HepG2 (cell line): ENCODE measurements at regions not wholly inside any gene's neighbourhood (a gene's known extent, or its start where the extent isn't known, plus 50 kb on each side); places are given as distances from the start of the nearest gene placed in this dataset.

Experiments used
- ATAC-seq: fragments of 200-7000 bp; cut with Tn5 transposase; 3 replicates; pipeline ENCODE4 v1.9.1; 2020; ENCODE audit warnings: mild to moderate bottlenecking, moderate library complexity
- BruUV-seq: library from RNA; stranded (reverse); fragments of 400-500 nt; replicated peaks from 2 replicates; lab custom pipeline; 2021; lab: Mats Ljungman, UMichigan
- CTCF ChIA-PET: fragments of 300-600 bp; formaldehyde crosslinking; extraction: SDS; loops from one replicate; lab custom pipeline; 2021; ENCODE audit warnings: low total read pairs, inconsistent platforms, low intra/inter-chr PET ratio; lab: Yijun Ruan, JAX
- POLR2A ChIA-PET: fragments of 350-600 bp; sonication (Branson Sonifier 250); formaldehyde crosslinking; loops from one replicate; lab custom pipeline; 2020; ENCODE audit warnings: antibody characterized with exemption, inconsistent platforms; lab: Yijun Ruan, JAX
- DNase-seq: peaks from one replicate; pipeline ENCODE4 v3.0.0-alpha.2; 2015; ENCODE audit warnings: low spot score
- FAIRE-seq: peaks from 3 replicates; lab custom pipeline; 2011; peaks lifted over from hg19 to GRCh38; lab: Jason Lieb, UNC
- H2AFZ ChIP-seq: one replicate; pipeline ENCODE4 v1.6.1; 2011; ENCODE audit warnings: low read length, inconsistent platforms
- H3K27ac ChIP-seq: fragments of 300-600 bp; 3 replicates; pipeline ENCODE4 v1.8.0; 2011; ENCODE audit warnings: mixed run types, mild to moderate bottlenecking, mixed read lengths, low read length, inconsistent platforms; ENCODE audit not compliant: insufficient read depth; ENCODE audit errors: extremely low read length
- H3K27me3 ChIP-seq, 2 experiments: fragments of 200-600 bp in 1 of 2; 2 replicates in 1 of 2; 3 replicates in 1 of 2; pipeline versions ENCODE4 v1.6.0 to v1.8.0; 2011; ENCODE audit warnings: low read length in 2 of 2, mild to moderate bottlenecking in 2 of 2, moderate library complexity in 2 of 2, inconsistent platforms in 1 of 2; ENCODE audit not compliant: insufficient read depth in 2 of 2, control insufficient read depth in 1 of 2
- H3K36me3 ChIP-seq, 2 experiments: fragments of 200-600 bp in 1 of 2; replicated peaks in 1 of 2; 2 replicates in 1 of 2; 3 replicates in 1 of 2; pipeline versions ENCODE4 v1.5.1 to v1.8.0; 2011; ENCODE audit warnings: low read length in 2 of 2, inconsistent platforms in 1 of 2; ENCODE audit not compliant: insufficient read depth in 2 of 2, control insufficient read depth in 1 of 2
- H3K4me1 ChIP-seq: 2 replicates; pipeline ENCODE4 v1.5.1; 2012; ENCODE audit warnings: low read length, inconsistent platforms; ENCODE audit not compliant: insufficient read depth
- H3K4me2 ChIP-seq: 2 replicates; pipeline ENCODE4 v1.6.0; 2011; ENCODE audit warnings: low read depth, low read length, inconsistent platforms
- H3K4me3 ChIP-seq, 3 experiments: fragments of 200-600 bp in 1 of 3; sonication (generic), shearing (Covaris generic) in 1 of 3; replicated peaks in 1 of 3; 2 replicates each; pipeline ENCODE4 v1.5.1; 2011 to 2016; ENCODE audit warnings: low read length in 3 of 3, inconsistent platforms in 2 of 3, low read depth in 2 of 3, mild to moderate bottlenecking in 2 of 3, control low read depth in 1 of 3, mixed read lengths in 1 of 3; ENCODE audit not compliant: insufficient read depth in 1 of 3
- H3K79me2 ChIP-seq: one replicate; pipeline ENCODE4 v1.6.1; 2011; ENCODE audit warnings: low read length, inconsistent platforms; ENCODE audit not compliant: insufficient read depth
- H3K9ac ChIP-seq: 2 replicates; pipeline ENCODE4 v1.6.0; 2011; ENCODE audit warnings: mild to moderate bottlenecking, low read depth, low read length, inconsistent platforms; ENCODE audit not compliant: insufficient read depth
- H3K9me3 ChIP-seq: 2 replicates; pipeline ENCODE4 v1.5.1; 2012; ENCODE audit warnings: mild to moderate bottlenecking, low read length
- H4K20me1 ChIP-seq: 2 replicates; pipeline ENCODE4 v1.6.0; 2011; ENCODE audit warnings: inconsistent platforms, mild to moderate bottlenecking, low read length, moderate library complexity; ENCODE audit not compliant: insufficient read depth
- CCAR2 ChIP-seq: fragments of 200-400 bp; formaldehyde crosslinking; optimal IDR thresholded peaks from 2 replicates; pipeline ENCODE3; 2018; ENCODE audit warnings: low read depth, mild to moderate bottlenecking, low read length, moderate library complexity
- EZH2 ChIP-seq: conservative IDR thresholded peaks from 2 replicates; pipeline ENCODE4 v1.6.1; 2012; ENCODE audit warnings: mild to moderate bottlenecking, low read depth, low read length, moderate library complexity
- HOXA7 ChIP-seq: sonication (generic); formaldehyde crosslinking; IDR thresholded peaks from 2 replicates; pipeline ENCODE4 v1.8.1; 2022; ENCODE audit warnings: mild to moderate bottlenecking, missing genetic modification reagents, moderate library complexity
- MAFK ChIP-seq, 2 experiments: IDR thresholded peaks in 1 of 2; conservative IDR thresholded peaks in 1 of 2; 2 replicates each; pipeline ENCODE4 v1.6.1; 2011; ENCODE audit warnings: improper control_type of control experiment in 2 of 2, low read length in 2 of 2
- NFKB2 ChIP-seq: sonication (generic); formaldehyde crosslinking; IDR thresholded peaks from 2 replicates; pipeline ENCODE4 v1.4.0; 2020; ENCODE audit warnings: missing genetic modification reagents, borderline replicate concordance
- NR2F6 ChIP-seq, 2 experiments: IDR thresholded peaks; 2 replicates each; pipeline ENCODE4 v1.6.1; 2016; ENCODE audit warnings: antibody characterized with exemption in 1 of 2, mild to moderate bottlenecking in 1 of 2
- REXO4 ChIP-seq: sonication (generic); formaldehyde crosslinking; IDR thresholded peaks from 2 replicates; pipeline ENCODE4 v1.8.0; 2022; ENCODE audit warnings: missing genetic modification reagents, mild to moderate bottlenecking, borderline replicate concordance
- ZNF17 ChIP-seq: sonication (generic); formaldehyde crosslinking; IDR thresholded peaks from 2 replicates; pipeline ENCODE4 v1.5.0; 2020; ENCODE audit warnings: mild to moderate bottlenecking, missing genetic modification reagents
- ZNF530 ChIP-seq: sonication (generic); formaldehyde crosslinking; IDR thresholded peaks from 2 replicates; pipeline ENCODE4 v1.5.0; 2020; ENCODE audit warnings: low read depth, mild to moderate bottlenecking, missing genetic modification reagents
- ZNF549 ChIP-seq: sonication (generic); formaldehyde crosslinking; IDR thresholded peaks from 2 replicates; pipeline ENCODE4 v1.5.0; 2020; ENCODE audit warnings: missing genetic modification reagents
- ZNF570 ChIP-seq: sonication (generic); formaldehyde crosslinking; IDR thresholded peaks from 2 replicates; pipeline ENCODE4 v1.4.0; 2020; ENCODE audit warnings: mild to moderate bottlenecking, missing genetic modification reagents, borderline replicate concordance
- ZNF768 ChIP-seq: sonication (generic); formaldehyde crosslinking; IDR thresholded peaks from 2 replicates; pipeline ENCODE4 v1.4.0; 2020; ENCODE audit warnings: missing genetic modification reagents
- WGBS: methylation state at CpG from one replicate; pipeline ENCODE4 v1.1.6; 2017; ENCODE audit warnings: low lambda C conversion rate; 5-methylcytosine and 5-hydroxymethylcytosine counted together
- in situ Hi-C: cut with HindIII; loops from 2 replicates; pipeline ENCODE4 v1.10.0; 2017; ENCODE audit warnings: low pct_unique_long_range_greater_than_20kb; ENCODE audit not compliant: extremely low pct_ligation_motif_present
- intact Hi-C: fragments of 100-400 bp; cut with micrococcal nuclease; formaldehyde crosslinking; loops from one replicate; pipeline ENCODE4 v1.10.0; 2022; ENCODE audit not compliant: unreplicated experiment
- TF ChIP-seq, protein P1 (sequence below): sonication (generic); formaldehyde crosslinking; IDR thresholded peaks from 2 replicates; pipeline ENCODE4 v1.8.0; 2022; ENCODE audit warnings: low read depth, missing genetic modification reagents

DNA sequence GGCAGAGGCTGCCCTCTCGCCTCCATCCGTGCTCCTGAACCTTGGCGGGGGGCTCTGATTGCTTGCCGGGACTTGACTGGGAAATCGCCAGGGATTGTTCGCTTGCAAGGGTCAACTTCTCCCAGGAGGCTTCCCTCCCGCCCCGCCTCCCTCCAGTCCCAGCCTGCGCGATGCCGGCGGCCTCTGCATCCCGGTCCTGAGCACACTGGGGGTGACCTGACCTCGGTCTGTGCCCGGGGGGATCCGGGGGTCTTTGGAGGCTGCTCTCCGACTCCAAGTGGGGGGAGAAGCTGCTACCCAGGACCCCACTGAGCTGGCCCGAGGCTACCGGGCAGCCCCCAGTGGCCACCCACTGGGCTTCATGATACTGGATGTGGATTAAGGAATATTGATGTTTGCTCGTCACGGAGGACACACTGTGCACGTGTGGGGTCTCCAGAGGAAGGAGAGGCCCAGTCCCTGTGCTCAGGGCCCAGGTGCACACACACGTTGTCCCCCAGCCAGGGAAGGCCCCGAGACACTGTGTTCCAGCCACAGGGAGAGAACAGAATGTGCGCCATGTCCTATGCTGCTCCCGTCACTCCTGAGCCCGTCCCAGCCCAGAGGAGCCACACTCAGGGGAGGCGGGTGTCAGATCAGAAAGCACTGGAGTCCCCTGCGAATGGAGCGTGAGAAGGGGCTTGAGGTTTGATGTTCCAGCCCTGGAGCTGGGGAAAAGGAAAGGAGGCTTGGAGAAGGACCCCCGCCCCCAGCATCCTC is 55.9 kb upstream of the NKX1-1 start:
- Histone ChIP-seq H3K27ac (no peak overlapping the region), H3K4me2 (no peak overlapping the region), H3K4me3 (no peak overlapping the region), H3K9ac (no peak overlapping the region), H3K79me2 (no peaks in the 10 kb centered on the region), H3K36me3 (no peaks in the 10 kb centered on the region), H2AFZ (no peak overlapping the region), H3K9me3 (no peaks in the 10 kb centered on the region), H4K20me1 (no peaks in the 10 kb centered on the region), H3K4me1 (no peaks in the 10 kb centered on the region), H3K27me3 (peaks cover 18 to 76% of the 10 kb centered on the region in 2 experiments; a peak in 4 of 5 replicates)
- in situ Hi-C loops, result no loop called here
- FAIRE-seq (no peak), ATAC-seq (no peak), DNase-seq (no peak)
- CTCF ChIA-PET, result no interaction called here
- BruUV-seq, result no TSS peak
- POLR2A ChIA-PET, result no interaction called here
- intact Hi-C loops, result no loop called here
- 3% methylated on average over 21 of the region's 31 CpGs for WGBS
- TF ChIP-seq EZH2 (peak; percentile 60; the same call in 1 of the 2 replicates), NFKB2 (CRISPR knock-in tag) (no peak), HOXA7 (CRISPR knock-in tag) (no peak), ZNF570 (CRISPR knock-in tag) (no peak), NR2F6 (IDR thresholded peaks at IDR 0.05) (no peak), NR2F6 (CRISPR knock-in tag; IDR thresholded peaks at IDR 0.05) (no peak)

DNA sequence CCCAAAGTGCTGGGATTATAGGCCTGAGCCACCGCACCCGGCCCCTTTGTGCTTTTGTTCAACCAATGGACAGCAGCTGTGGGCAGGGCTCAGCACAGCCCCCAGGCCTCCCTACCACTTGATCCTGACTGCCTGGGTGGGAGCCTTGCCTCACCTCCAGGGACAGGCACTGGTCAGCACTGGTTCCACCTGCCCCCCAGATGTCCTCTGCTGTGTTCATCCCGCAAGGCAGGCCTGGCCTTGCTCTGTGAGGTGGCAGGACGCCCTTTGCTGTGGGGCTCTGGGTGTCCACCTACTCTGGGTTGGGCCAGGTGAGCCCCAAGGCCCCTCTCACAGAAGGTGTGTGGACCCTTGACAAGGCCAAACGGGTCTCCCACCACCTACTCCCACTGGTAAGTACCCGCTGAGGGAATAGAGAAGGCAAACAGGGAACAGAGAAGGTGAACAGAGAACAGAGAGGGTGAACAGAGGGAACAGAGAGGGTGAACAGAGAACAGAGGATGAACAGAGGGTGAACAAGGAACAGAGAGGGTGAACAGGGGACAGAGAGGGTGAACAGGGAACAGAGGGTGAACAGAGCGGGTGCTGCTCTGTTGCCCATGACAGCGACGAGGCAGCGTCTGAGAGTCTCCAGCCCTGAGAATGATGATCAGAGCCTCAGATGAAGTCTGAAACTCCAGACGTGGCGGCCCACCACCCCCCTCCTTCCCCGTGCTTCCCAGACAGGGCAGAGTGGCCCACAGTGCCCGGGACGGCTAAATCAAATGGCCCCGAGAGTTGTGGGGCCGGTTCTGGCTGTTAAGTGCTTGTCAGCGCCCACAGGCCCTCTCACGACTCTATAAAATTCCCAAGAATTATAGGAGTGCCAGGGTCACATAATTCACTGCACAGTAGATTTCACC is 55.0 kb upstream of the NKX1-1 start:
- H3K27me3 ChIP-seq, result peaks cover 18 to 76% of the 10 kb centered on the region in 2 experiments; a peak in 4 of 5 replicates
- CTCF ChIA-PET, result no interaction called here
- H3K27ac ChIP-seq, result no peak overlapping the region
- FAIRE-seq (no peak), DNase-seq (no peak), ATAC-seq (no peak)
- H3K9ac ChIP-seq, result no peak overlapping the region
- in situ Hi-C loops (no loop called here), intact Hi-C loops (no loop called here)
- no peak overlapping the region for H3K4me2 ChIP-seq
- no peaks in the 10 kb centered on the region for H3K4me1 ChIP-seq
- H3K79me2 ChIP-seq, result no peaks in the 10 kb centered on the region
- no peaks in the 10 kb centered on the region for H4K20me1 ChIP-seq
- no TSS peak for BruUV-seq
- H3K36me3 ChIP-seq, result no peaks in the 10 kb centered on the region
- no peak for TF ChIP-seq CCAR2
- no peak for TF ChIP-seq ZNF530
- peak; percentile 78 for TF ChIP-seq ZNF768 (CRISPR knock-in tag)
- no peak for TF ChIP-seq REXO4
- TF ChIP-seq ZNF549 (CRISPR knock-in tag), result no peak
- TF ChIP-seq, protein P1, sequence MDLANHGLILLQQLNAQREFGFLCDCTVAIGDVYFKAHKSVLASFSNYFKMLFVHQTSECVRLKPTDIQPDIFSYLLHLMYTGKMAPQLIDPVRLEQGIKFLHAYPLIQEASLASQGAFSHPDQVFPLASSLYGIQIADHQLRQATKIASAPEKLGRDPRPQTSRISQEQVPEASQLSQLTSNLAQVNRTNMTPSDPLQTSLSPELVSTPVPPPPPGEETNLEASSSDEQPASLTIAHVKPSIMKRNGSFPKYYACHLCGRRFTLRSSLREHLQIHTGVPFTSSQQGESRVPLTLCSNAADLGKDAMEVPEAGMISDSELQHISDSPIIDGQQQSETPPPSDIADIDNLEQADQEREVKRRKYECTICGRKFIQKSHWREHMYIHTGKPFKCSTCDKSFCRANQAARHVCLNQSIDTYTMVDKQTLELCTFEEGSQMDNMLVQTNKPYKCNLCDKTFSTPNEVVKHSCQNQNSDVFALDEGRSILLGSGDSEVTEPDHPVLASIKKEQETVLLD (CRISPR knock-in tag), result no peak
- no peak for TF ChIP-seq MAFK (conservative IDR thresholded peaks at IDR 0.05 in 1 of 2, IDR thresholded peaks at IDR 0.05 in 1 of 2; ENCODE audit: low read length in 2 of 2)
- TF ChIP-seq ZNF17, result no peak
- no peaks in the 10 kb centered on the region for H3K9me3 ChIP-seq
- H2AFZ ChIP-seq, result no peak overlapping the region
- WGBS, result 32% methylated on average over 15 of the region's 19 CpGs
- H3K4me3 ChIP-seq, result no peak overlapping the region
- POLR2A ChIA-PET, result no interaction called here
